ENCODE measurements at regions not wholly inside any gene's neighbourhood (a gene's known extent, or its start where the extent isn't known, plus 50 kb on each side); places are given as distances from the start of the nearest gene placed in this dataset.
"Not testable (repeated sequence)": the region's sequence is repeated elsewhere in the genome, so short reads cannot be mapped to it uniquely, and the experiment has no call there.

DNA sequence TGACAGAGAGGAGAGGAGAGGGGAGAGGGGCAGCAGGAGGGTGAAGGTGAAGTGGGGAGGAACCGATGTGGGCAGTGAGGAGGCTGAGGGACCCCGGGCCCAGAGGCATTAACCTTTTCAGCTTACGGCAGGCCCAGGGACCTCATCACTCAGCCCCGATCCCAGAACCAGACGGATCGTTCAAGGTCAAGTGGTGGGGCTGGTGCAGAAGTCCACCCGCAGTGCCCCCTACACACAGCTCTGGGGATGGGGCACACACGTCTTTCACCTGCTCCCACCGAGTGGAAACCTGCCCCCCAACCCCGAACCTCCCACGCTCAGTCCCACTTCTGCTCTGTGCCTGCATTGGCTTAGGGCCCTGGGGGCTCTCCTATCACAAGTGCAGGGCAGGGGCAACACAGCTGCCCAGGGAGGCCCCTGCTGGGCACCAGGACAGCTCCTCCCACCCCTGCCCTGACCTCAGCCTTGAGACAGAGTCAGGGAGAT, 81.9 kb upstream of the GOLGA6L4 start:
- DNase-seq: not testable (repeated sequence)

DNA sequence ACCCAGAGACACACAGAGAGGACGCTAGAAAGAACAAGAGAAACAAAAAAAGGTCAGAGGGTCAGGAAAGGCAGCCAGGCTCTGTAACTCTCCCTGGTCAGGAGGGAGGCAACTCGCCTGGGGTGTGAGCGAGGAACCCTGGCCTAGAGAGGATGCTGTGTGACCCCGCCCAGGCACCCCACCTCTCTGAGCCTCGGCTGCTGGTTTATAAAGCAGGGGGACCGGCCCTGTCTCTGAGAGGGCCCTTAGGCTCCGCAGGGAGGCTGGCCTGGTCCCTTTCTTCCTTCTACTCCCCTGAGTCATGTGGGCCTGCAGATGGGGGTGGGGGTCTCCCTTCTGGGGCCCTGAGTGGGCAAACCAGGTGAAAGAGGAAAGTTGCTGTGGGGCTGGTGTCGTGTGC, 81.3 kb upstream of the GOLGA6L4 start:
- not testable (repeated sequence) for DNase-seq

- not testable (repeated sequence) for DNase-seq
Observed at GRCh38 chr15:84154787-84155186, 80.8 kb upstream of the GOLGA6L4 start.

DNA sequence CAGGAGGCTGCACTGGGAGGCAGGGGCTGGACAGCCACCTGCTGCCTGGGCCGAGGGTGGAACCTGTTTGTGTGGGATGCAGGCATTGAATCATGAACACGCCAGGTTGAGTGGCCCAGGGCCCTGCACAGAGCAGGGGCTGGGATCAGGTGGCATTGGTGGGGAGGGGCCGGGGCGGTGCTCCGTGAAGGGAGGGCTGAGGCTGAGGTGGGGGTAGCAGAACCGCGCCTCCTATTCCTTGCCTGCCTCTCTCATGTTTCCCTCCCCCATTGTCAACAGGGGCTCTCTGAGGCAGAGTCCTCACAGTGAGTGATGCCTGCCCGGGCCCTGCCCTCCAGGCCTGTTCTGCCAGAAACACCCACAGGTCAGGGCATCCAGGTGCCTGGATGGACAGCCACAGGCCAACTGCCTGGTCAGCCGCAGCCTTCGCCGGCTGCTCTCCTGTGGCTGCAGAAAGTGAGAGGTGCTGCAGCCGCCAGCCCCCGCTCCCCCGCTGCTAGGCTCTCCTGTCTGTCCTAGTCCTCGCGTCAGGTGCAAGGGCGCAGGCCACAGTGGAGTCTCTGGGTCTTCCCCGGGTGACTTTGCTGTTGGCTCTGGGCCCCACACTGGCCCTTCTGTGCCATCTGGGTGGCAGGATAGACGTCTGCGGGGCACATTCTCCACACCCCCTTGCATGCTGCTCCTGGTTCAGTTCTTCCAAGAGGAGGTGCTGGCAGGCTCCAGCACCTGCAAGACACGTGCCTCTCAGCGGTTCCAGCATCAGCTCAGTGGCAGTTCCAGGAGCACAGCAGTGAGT, 79.6 kb upstream of the GOLGA6L4 start:
- DNase-seq: not testable (repeated sequence)

DNA sequence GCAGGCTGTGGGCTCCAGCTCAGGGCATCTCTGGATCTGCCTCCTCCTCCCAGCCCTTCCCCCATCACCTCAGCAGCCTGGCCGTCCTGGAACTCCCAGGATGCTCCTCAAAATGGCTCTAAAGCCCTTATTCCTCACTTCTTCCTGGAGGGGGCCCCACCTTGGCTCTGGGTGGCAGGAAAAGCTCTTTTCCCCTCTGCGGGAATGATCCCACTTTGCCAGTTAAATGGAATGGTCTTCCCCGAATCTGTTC, 79.1 kb upstream of the GOLGA6L4 start:
- not testable (repeated sequence) for DNase-seq

- not testable (repeated sequence) for DNase-seq
Observed at GRCh38 chr15:84157056-84157632, 78.4 kb upstream of the GOLGA6L4 start.

- not testable (repeated sequence) for DNase-seq
Observed at GRCh38 chr15:84157857-84158256, 77.7 kb upstream of the GOLGA6L4 start.

- not testable (repeated sequence) for DNase-seq
Observed at GRCh38 chr15:84159346-84160269, 76.0 kb upstream of the GOLGA6L4 start.

DNA sequence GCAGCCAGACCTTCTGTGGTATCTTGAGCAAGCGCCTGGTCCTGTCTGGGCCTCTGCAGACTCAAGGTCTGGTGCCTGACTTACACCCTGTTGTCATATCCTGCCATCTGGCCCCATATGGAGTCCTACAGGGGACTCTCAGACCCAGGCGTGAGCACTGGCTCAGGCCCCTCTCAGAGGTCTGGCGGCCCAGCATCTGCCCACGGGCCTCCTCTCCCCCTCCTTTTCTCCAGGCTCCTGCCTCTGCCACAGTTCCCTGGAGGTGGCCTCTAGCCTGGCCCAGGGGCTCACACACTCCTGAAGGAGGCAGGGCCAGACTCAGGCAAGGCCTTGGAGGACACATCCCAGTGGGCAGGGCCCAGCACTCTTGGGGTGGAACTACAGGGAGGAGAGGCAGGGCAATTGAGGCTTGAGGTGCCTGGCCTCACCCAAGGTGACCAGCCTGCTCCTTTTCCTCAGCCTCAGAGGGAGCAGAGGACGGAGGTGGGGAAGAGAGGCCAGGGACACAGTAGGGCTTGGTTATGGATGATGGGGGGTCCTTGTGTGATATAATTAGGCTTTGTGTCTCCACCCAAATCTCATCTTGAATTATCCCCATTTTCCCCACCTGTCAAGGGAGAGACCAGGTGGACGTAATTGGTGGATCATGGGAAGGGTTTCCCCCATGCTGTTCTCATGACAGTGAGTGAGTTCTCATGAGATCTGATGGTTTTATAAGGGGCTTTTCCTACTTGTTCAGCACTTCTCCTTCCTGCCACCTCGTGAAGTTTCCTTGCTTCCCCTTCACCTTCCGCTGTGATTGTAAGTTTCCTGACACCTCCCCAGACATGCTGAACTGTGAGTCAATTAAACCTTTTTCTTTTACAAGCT, 70.9 kb upstream of the GOLGA6L4 start:
- DNase-seq: not testable (repeated sequence)

- not testable (repeated sequence) for DNase-seq
Observed at GRCh38 chr15:84170029-84170428, 65.5 kb upstream of the GOLGA6L4 start.

- not testable (repeated sequence) for DNase-seq
Observed at GRCh38 chr15:84173231-84173610, 62.4 kb upstream of the GOLGA6L4 start.
